ENCODE measurements at regions not wholly inside any gene's neighbourhood (a gene's known extent, or its start where the extent isn't known, plus 50 kb on each side); places are given as distances from the start of the nearest gene placed in this dataset.

- DNase-seq = no peak
- ATAC-seq = no peak
- intact Hi-C loops (cut with DNase I, micrococcal nuclease) = no loop called here
These were observed 281.2 kb downstream of the SNX13 start for GRCh38 chr7:17659126-17659525.

GRCh38 chr7:17660116-17660515 lies 280.2 kb downstream of the SNX13 start:
- ATAC-seq = no peak

DNA sequence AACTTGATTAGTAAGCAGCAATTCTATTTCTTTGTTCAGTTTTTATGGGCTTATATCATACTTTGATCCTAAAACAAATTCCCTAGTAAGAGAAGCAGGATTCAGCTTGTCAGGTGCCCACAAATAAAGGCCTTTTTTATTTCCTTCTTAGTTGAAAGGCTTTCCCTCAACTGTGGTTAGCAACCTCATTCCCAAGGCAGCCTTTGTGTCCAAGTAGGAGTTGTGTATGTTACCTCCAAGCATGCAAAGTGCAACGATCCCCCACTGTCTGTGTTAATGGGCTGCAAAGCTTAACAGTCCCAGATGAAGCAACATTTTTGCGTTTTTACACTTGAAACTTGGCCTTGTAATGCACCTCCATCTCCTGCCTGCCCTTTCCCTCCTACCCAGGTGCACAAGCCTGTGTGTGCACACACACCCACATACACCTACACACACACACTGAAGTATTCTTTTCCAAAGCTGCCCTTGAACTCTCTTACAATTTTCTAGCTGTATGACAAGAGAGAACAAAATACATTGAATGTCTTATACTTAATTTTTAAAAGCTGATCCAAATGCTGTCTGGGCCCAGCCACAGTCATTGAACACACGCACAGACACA lies 278.2 kb downstream of the SNX13 start:
- intact Hi-C loops (cut with DNase I, micrococcal nuclease) = no loop called here
- no peak for ATAC-seq

More at GRCh38 chr7:17660116-17660515, 280.2 kb downstream of the SNX13 start:
- DNase-seq = no peak
- intact Hi-C loops (cut with DNase I, micrococcal nuclease) = no loop called here

GRCh38 chr7:17663061-17663675 lies 277.1 kb downstream of the SNX13 start:
- intact Hi-C loops (cut with DNase I, micrococcal nuclease) = no loop called here
- no peak for ATAC-seq
- no peak for DNase-seq

More for the DNA sequence above, 278.2 kb downstream of the SNX13 start:
- no peak for DNase-seq

DNA sequence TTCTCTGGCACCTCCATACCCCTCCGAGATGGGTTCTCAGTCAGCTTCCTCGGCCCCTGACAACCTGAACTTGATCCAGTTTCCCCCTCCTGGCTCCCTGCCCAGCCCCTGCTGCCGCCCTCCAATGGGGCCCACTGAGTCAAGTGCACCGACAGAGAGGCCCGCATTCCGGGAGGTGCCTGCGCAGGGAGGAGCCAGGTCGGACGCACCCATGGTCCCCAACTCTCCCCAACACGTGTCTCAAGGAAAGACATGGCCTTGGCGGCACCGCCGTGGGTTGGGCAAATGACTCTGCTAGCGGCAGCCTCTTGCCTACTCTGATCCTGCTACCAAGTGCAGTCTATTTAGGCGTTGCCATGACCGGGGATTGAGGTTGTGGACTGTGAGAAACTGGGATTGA lies 275.3 kb downstream of the SNX13 start:
- ATAC-seq = no peak
- DNase-seq = no peak
- intact Hi-C loops (cut with DNase I, micrococcal nuclease) = no loop called here

- intact Hi-C loops (cut with DNase I, micrococcal nuclease) = no loop called here
- DNase-seq (no peak), ATAC-seq (no peak)
These were observed 272.2 kb downstream of the SNX13 start for GRCh38 chr7:17668122-17668521.

- intact Hi-C loops (cut with DNase I, micrococcal nuclease) = no loop called here
- DNase-seq (no peak), ATAC-seq (no peak)
These were observed 271.1 kb downstream of the SNX13 start for GRCh38 chr7:17669204-17669603.

DNA sequence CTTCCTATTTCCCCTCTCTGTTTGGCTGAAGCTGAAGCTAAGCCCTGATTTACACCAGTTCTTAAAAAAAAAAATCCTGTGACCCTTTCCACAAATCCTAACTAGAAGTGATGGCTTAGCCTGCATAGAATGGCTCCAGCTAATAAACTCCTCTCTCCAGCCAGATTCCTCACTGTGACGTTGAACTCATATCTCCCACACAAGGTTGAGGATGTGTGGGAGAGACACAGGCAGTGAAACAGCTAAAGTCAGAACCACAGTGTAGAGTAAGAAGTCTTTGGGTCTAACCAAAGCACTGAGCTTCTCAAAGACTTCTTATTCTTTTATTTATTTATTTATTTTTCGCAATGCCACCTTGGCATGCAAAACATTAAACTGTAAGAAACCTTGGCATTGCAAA lies 268.3 kb downstream of the SNX13 start:
- DNase-seq = no peak
- intact Hi-C loops (cut with DNase I, micrococcal nuclease) = no loop called here
- no peak for ATAC-seq

DNA sequence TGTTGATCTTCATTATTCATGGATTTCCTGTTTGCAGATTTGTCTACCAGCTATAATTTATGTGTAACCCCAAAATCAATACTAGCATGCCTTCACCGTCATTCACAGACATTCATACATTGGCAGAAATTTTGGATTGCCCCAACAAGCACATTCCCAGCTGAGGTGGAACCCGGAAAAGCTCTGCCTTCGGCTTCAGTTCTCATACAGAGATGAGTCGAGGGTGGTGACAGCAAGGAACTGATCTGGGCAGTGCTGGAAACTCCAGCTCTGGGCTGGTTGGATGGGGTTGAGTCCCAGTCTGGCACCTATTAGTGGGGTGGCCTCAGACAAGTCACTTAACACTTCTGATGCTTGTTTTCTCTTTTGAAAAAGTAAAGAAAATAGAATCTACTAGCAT lies 267.5 kb downstream of the SNX13 start:
- DNase-seq = no peak
- ATAC-seq = no peak
- intact Hi-C loops (cut with DNase I, micrococcal nuclease) = no loop called here

- DNase-seq = no peak
- intact Hi-C loops (cut with DNase I, micrococcal nuclease) = no loop called here
- no peak for ATAC-seq
These were observed 265.9 kb downstream of the SNX13 start for GRCh38 chr7:17674166-17674942.

DNA sequence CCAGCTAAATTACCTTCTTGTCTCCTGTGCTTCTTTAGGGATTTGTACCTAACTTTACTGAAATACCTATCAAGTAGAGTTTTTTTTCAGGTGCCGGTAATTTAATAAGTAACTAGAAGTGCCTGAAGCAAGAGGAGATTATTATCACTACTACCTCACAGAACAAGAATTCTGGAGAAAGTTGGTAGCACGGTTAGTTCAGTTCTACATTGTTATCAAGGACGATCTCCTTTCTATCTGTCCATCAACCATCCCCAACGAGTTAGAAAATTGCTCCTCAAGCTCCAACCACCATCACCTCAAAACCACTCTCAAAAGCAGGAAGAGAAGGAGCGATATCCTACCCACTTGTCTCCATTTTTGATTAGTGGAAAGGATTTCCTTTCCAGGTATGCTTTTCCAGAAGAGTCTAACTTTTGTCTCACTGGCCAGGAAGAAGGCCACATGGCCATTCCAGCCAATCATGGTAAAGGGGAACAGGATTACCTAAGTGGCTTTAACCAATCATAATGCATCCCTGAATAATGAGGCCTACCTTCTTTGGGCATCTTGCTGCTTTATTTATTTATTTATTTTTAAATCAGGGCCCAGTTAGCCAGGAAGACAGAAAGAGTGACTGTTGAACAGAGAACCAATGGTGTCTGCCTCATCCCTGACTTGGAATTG lies 265.2 kb downstream of the SNX13 start:
- ATAC-seq = no peak
- no peak for DNase-seq
- intact Hi-C loops (cut with DNase I, micrococcal nuclease) = no loop called here

DNA sequence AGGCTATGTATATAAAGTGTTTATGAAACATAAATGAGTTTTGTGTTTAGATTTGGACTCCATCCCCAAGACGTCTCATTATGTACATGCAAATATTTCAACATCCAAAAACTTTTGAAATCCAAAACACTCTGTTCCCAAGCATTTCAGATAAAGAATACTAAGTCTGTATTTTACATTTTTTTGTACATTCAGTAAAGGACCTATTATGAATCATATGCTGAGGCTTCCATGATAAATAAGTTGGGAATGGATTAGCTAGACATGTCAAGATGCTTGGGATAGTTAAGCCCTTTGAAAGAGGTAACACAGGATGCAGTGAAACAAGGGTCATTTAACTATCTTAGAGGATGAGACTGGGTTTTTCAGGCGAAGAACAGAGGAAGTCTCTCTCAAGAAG lies 262.9 kb downstream of the SNX13 start:
- ATAC-seq = no peak
- intact Hi-C loops (cut with DNase I, micrococcal nuclease) = no loop called here

DNA sequence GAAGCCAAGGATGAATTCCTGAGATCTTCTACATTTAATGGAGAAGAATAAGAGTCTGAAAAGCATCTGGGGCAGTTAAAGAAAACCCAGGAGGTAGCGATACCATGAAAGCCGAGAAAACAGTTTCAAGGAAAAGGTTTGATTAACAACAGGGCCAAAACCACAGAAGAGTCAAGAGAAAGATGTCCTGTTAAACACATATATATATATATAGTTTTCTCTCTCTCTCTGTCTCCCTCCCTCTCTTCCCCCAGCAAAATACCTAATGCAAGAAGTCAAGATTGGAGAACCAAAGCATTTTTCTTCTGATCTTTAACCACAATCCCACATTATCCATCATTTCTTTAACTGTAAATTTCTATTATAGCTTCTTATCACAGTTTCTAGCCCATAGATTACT lies 261.4 kb downstream of the SNX13 start:
- ATAC-seq = no peak
- intact Hi-C loops (cut with DNase I, micrococcal nuclease) = no loop called here
- DNase-seq = no peak

More for the DNA sequence above, 262.9 kb downstream of the SNX13 start:
- DNase-seq = no peak

DNA sequence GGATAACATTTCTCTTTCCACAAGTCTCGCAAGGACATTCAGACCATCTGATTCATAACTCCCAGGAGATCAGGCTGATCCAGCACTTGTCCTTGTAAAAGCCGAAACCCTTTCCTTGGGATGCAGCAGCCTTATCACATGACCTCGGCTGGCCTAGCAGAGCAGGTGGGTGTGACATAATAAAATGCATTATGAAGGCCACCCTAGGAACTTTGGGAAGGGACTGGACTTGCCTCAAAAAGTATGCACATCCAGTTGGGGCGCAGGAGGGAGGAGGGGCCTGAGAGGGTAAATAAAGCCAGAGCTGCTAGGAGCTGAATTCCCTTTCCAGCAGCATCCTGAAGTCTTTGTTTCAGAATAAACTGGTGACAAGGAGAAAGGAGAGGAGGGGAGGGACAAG lies 260.8 kb downstream of the SNX13 start:
- ATAC-seq = peak; percentile 15
- intact Hi-C loops (cut with DNase I, micrococcal nuclease) = no loop called here
- DNase-seq = no peak

- intact Hi-C loops (cut with DNase I, micrococcal nuclease) = loop anchor here in 1 of 2 donors (10.0 kb wide), 1 partner anchor 665 kb away; no protein-coding TSS in a partner anchor
- ATAC-seq = no peak
- peak; percentile 14 to 36 for DNase-seq
These were observed 260.3 kb downstream of the SNX13 start for GRCh38 chr7:17680026-17680425.

GRCh38 chr7:17680943-17681351 lies 259.3 kb downstream of the SNX13 start:
- no peak for DNase-seq
- no peak for ATAC-seq
- intact Hi-C loops (cut with DNase I, micrococcal nuclease) = loop anchor here in 1 of 2 donors (10.0 kb wide), 1 partner anchor 664 kb away; no protein-coding TSS in a partner anchor

GRCh38 chr7:17681965-17682364 lies 258.3 kb downstream of the SNX13 start:
- intact Hi-C loops (cut with DNase I, micrococcal nuclease) = loop anchor here in 1 of 2 donors (10.0 kb wide), 1 partner anchor 663 kb away; no protein-coding TSS in a partner anchor
- ATAC-seq (no peak), DNase-seq (no peak)

GRCh38 chr7:17682586-17682985 lies 257.7 kb downstream of the SNX13 start:
- ATAC-seq (no peak), DNase-seq (no peak)
- intact Hi-C loops (cut with DNase I, micrococcal nuclease) = loop anchor here in 1 of 2 donors (10.0 kb wide), 1 partner anchor 662 kb away; no protein-coding TSS in a partner anchor

GRCh38 chr7:17685141-17685540 lies 255.2 kb downstream of the SNX13 start:
- intact Hi-C loops (cut with DNase I, micrococcal nuclease) = loop anchor here in 1 of 2 donors (10.0 kb wide), 1 partner anchor 660 kb away; no protein-coding TSS in a partner anchor
- no peak for DNase-seq
- ATAC-seq = peak; percentile 47

Data from left colon (tissue), 2 donors.